Upper lobe of left lung (tissue), 4 donors: ENCODE measurements at regions not wholly inside any gene's neighbourhood (a gene's known extent, or its start where the extent isn't known, plus 50 kb on each side); places are given as distances from the start of the nearest gene placed in this dataset.

ENCODE experiments used
- CTCF ChIP-seq, 6 experiments: fragments of 450-650 bp in 4 of 6; fragments of 200-600 bp in 2 of 6; sonication (generic) in 2 of 6; IDR thresholded peaks; one replicate each; pipeline ENCODE4 v1.5.1; 2016 to 2019; ENCODE audit warnings: antibody characterized with exemption in 6 of 6
- POLR2A ChIP-seq, 4 donors: fragments of 450-650 bp; IDR thresholded peaks; one replicate each; pipeline ENCODE4 v1.5.1; 2016 to 2017; ENCODE audit warnings: antibody characterized with exemption in 4 of 4, mild to moderate bottlenecking in 2 of 4
- POLR2AphosphoS5 ChIP-seq, 2 donors: sonication (generic); formaldehyde crosslinking; IDR thresholded peaks; one replicate each; pipeline ENCODE4 v1.5.1; 2017; ENCODE audit warnings: antibody characterized with exemption in 2 of 2

GRCh38 chr4:170884969-170885570 is 795.3 kb upstream of the AADAT start:
- TF ChIP-seq CTCF (IDR thresholded peaks at IDR 0.05) (no peak), POLR2AphosphoS5 (IDR thresholded peaks at IDR 0.05) (no peak), POLR2A (IDR thresholded peaks at IDR 0.05) (no peak)
